ENCODE measurements at regions not wholly inside any gene's neighbourhood (a gene's known extent, or its start where the extent isn't known, plus 50 kb on each side); places are given as distances from the start of the nearest gene placed in this dataset.

GRCh38 chr14:81710232-81710845 is 176.7 kb upstream of the SEL1L start:
- TF ChIP-seq CTCF (tag by site-specific recombination; IDR thresholded peaks at IDR 0.05) = no peak
- TF ChIP-seq ZNF600 (tag by site-specific recombination; IDR thresholded peaks at IDR 0.05) = no peak
- TF ChIP-seq YY1 (tag by site-specific recombination; IDR thresholded peaks at IDR 0.05) = no peak
- TF ChIP-seq ZNF248 (tag by site-specific recombination; IDR thresholded peaks at IDR 0.05) = no peak
- TF ChIP-seq RBAK (tag by site-specific recombination; IDR thresholded peaks at IDR 0.05) = no peak
- no peak for TF ChIP-seq INSM2 (tag by site-specific recombination; IDR thresholded peaks at IDR 0.05)
- no peak for TF ChIP-seq REPIN1 (tag by site-specific recombination; IDR thresholded peaks at IDR 0.05; ENCODE audit: low read depth)
- no peak for TF ChIP-seq ZNF791 (tag by site-specific recombination; IDR thresholded peaks at IDR 0.05)
- TF ChIP-seq EGR2 (tag by site-specific recombination; IDR thresholded peaks at IDR 0.05; ENCODE audit: low read depth) = no peak
- no peak for TF ChIP-seq ZNF133 (tag by site-specific recombination; IDR thresholded peaks at IDR 0.05)
- no peak for TF ChIP-seq ZNF658 (tag by site-specific recombination; IDR thresholded peaks at IDR 0.05)
- TF ChIP-seq ZNF146 (tag by site-specific recombination; IDR thresholded peaks at IDR 0.05) = no peak
- TF ChIP-seq, protein P1, sequence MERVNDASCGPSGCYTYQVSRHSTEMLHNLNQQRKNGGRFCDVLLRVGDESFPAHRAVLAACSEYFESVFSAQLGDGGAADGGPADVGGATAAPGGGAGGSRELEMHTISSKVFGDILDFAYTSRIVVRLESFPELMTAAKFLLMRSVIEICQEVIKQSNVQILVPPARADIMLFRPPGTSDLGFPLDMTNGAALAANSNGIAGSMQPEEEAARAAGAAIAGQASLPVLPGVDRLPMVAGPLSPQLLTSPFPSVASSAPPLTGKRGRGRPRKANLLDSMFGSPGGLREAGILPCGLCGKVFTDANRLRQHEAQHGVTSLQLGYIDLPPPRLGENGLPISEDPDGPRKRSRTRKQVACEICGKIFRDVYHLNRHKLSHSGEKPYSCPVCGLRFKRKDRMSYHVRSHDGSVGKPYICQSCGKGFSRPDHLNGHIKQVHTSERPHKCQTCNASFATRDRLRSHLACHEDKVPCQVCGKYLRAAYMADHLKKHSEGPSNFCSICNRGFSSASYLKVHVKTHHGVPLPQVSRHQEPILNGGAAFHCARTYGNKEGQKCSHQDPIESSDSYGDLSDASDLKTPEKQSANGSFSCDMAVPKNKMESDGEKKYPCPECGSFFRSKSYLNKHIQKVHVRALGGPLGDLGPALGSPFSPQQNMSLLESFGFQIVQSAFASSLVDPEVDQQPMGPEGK (tag by site-specific recombination; IDR thresholded peaks at IDR 0.05) = no peak
- TF ChIP-seq HIC1 (tag by site-specific recombination; IDR thresholded peaks at IDR 0.05) = no peak
